ENCODE measurements at regions not wholly inside any gene's neighbourhood (a gene's known extent, or its start where the extent isn't known, plus 50 kb on each side); places are given as distances from the start of the nearest gene placed in this dataset.

DNA sequence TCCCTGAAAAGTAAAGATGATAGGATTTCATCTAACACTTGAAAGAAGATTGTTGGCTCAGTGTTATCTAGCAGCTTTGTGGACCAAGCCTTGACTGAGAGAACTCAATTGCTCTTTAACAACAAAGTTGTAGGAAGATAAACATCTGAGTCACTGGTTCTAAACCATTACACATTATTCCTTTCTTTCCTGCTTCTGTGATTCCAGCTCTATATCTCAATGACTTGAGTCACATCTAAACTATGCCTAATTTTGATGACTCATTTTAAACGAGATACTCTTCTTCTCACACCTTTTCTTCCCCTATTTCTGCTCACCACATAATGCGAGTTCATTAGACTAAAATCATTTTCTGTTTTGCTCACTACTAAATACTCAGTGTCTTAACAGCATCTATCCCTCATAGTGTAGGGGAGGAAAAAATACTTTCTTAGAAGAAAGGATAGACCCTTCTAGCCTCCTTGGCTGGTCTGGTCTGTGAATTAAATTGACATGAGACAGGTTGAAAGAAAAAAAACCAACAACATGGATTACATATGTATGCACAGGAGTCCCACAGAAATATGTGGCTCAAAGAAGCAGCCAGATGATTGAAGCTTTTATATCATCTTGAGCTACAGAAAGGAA, 201.4 kb downstream of the C12orf50 start:
- no peaks in the 10 kb centered on the region for H4K20me1 ChIP-seq (ENCODE audit: control insufficient read depth, extremely low read depth, insufficient read depth, low read length)
- dilution Hi-C loops (cut with MboI; ENCODE audit: extremely low pct_ligation_motif_present, low sequenced_read_pairs) = no loop called here
- peak overlapping the region in 1 of 3 experiments; percentile 18 for H3K4me3 ChIP-seq (ENCODE audit: control insufficient read depth in 2 of 3, extremely low read depth in 1 of 3, insufficient read depth in 2 of 3, low read depth in 1 of 3, low read length in 3 of 3)
- no peaks in the 10 kb centered on the region for H3K36me3 ChIP-seq (ENCODE audit: control insufficient read depth in 2 of 2, extremely low read depth in 1 of 2, insufficient read depth in 2 of 2, low read length in 2 of 2)
- H3K4me1 ChIP-seq (ENCODE audit: control insufficient read depth, extremely low read depth, insufficient read depth, low read length) = peaks cover 21% of the 10 kb centered on the region
- no peak overlapping the region for H2AFZ ChIP-seq (ENCODE audit: control insufficient read depth, low read length)
- FAIRE-seq = peak; percentile 84
- H3K9ac ChIP-seq (ENCODE audit: control insufficient read depth, extremely low read depth, insufficient read depth, low read length) = peak overlapping the region; percentile 1
- DNase-seq (ENCODE audit: low read depth, low spot score) = peak; percentile 68
- TF ChIP-seq, protein P1, sequence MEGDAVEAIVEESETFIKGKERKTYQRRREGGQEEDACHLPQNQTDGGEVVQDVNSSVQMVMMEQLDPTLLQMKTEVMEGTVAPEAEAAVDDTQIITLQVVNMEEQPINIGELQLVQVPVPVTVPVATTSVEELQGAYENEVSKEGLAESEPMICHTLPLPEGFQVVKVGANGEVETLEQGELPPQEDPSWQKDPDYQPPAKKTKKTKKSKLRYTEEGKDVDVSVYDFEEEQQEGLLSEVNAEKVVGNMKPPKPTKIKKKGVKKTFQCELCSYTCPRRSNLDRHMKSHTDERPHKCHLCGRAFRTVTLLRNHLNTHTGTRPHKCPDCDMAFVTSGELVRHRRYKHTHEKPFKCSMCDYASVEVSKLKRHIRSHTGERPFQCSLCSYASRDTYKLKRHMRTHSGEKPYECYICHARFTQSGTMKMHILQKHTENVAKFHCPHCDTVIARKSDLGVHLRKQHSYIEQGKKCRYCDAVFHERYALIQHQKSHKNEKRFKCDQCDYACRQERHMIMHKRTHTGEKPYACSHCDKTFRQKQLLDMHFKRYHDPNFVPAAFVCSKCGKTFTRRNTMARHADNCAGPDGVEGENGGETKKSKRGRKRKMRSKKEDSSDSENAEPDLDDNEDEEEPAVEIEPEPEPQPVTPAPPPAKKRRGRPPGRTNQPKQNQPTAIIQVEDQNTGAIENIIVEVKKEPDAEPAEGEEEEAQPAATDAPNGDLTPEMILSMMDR (optimal IDR thresholded peaks at IDR 0.05 in 1 of 3, IDR thresholded peaks at IDR 0.05 in 1 of 3, conservative IDR thresholded peaks at IDR 0.05 in 1 of 3; ENCODE audit: extremely low read depth in 1 of 3, insufficient read depth in 2 of 3, low read length in 3 of 3) = no peak
- no peak for TF ChIP-seq EZH2 (IDR thresholded peaks at IDR 0.05; ENCODE audit: low read length)
- peak overlapping the region; percentile 59 for H3K4me2 ChIP-seq (ENCODE audit: control insufficient read depth, extremely low read depth, insufficient read depth, low read depth, low read length)
- peak overlapping the region; percentile 55 for H3K27ac ChIP-seq (ENCODE audit: control insufficient read depth, insufficient read depth, low read length)
- no peaks in the 10 kb centered on the region for H3K79me2 ChIP-seq (ENCODE audit: control insufficient read depth, insufficient read depth, low read length)
- H3K9me3 ChIP-seq (ENCODE audit: control insufficient read depth, low read depth, low read length) = no peaks in the 10 kb centered on the region
- H3K9me1 ChIP-seq (ENCODE audit: control insufficient read depth, extremely low read depth, insufficient read depth, low read length) = no peaks in the 10 kb centered on the region
- H3K27me3 ChIP-seq (ENCODE audit: control insufficient read depth, extremely low read depth, insufficient read depth, low read length) = no peaks in the 10 kb centered on the region

DNA sequence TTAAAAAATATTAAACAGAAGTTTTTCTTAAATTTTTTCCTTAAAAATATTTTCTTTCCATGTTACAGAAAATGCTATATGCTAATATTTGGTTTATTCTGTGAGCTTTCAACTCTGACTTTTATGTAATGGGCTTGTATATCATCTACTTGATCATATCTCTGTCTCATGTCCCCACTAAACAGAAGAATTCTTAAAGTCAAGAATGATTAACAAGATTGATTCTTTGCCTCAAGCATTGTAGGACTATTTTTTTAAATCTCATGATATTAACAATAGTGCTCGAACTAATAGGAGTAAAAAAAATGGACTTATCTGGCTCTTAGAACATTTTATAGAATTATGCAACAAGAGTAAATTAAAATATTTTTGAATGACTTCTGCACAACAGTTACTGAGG, 206.3 kb downstream of the C12orf50 start:
- FAIRE-seq (no peak), DNase-seq (ENCODE audit: low read depth, low spot score) (no peak)
- Histone ChIP-seq H3K27ac (ENCODE audit: control insufficient read depth, insufficient read depth, low read length) (no peak overlapping the region), H3K9me1 (ENCODE audit: control insufficient read depth, extremely low read depth, insufficient read depth, low read length) (no peaks in the 10 kb centered on the region), H3K9ac (ENCODE audit: control insufficient read depth, extremely low read depth, insufficient read depth, low read length) (no peak overlapping the region), H3K4me1 (ENCODE audit: control insufficient read depth, extremely low read depth, insufficient read depth, low read length) (peaks cover 18% of the 10 kb centered on the region), H3K4me3 (ENCODE audit: control insufficient read depth in 2 of 3, extremely low read depth in 1 of 3, insufficient read depth in 2 of 3, low read depth in 1 of 3, low read length in 3 of 3) (no peak overlapping the region), H3K27me3 (ENCODE audit: control insufficient read depth, extremely low read depth, insufficient read depth, low read length) (no peaks in the 10 kb centered on the region), H4K20me1 (ENCODE audit: control insufficient read depth, extremely low read depth, insufficient read depth, low read length) (no peaks in the 10 kb centered on the region), H3K9me3 (ENCODE audit: control insufficient read depth, low read depth, low read length) (no peaks in the 10 kb centered on the region), H3K36me3 (ENCODE audit: control insufficient read depth in 2 of 2, extremely low read depth in 1 of 2, insufficient read depth in 2 of 2, low read length in 2 of 2) (no peaks in the 10 kb centered on the region), H2AFZ (ENCODE audit: control insufficient read depth, low read length) (no peak overlapping the region), H3K4me2 (ENCODE audit: control insufficient read depth, extremely low read depth, insufficient read depth, low read depth, low read length) (no peak overlapping the region), H3K79me2 (ENCODE audit: control insufficient read depth, insufficient read depth, low read length) (no peaks in the 10 kb centered on the region)
- dilution Hi-C loops (cut with MboI; ENCODE audit: extremely low pct_ligation_motif_present, low sequenced_read_pairs) = no loop called here
- TF ChIP-seq EZH2 (IDR thresholded peaks at IDR 0.05; ENCODE audit: low read length) = no peak
- TF ChIP-seq, protein P1 (optimal IDR thresholded peaks at IDR 0.05 in 1 of 3, IDR thresholded peaks at IDR 0.05 in 1 of 3, conservative IDR thresholded peaks at IDR 0.05 in 1 of 3; ENCODE audit: extremely low read depth in 1 of 3, insufficient read depth in 2 of 3, low read length in 3 of 3) = no peak

Measured in keratinocyte (primary cell).